ENCODE measurements at regions not wholly inside any gene's neighbourhood (a gene's known extent, or its start where the extent isn't known, plus 50 kb on each side); places are given as distances from the start of the nearest gene placed in this dataset.

DNA sequence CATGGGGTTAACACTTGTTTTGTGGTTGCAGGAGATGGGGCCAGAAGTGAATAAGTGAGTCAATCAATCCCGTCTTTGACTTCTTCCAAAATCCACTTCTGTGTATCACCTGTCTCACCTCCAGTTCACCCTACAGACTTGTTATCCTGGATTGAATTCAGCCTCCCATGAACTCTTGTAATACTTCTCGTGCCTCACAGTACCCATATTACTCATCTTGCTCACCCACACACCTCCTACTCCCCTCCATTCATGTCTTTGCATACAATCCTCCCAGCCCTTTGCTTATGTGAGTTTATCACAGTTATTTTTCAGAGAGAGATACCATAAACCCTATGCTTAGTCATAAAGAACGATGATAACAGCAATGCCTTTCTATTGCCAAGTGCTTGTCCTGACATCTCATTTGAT, 52.9 kb upstream of the PAPPA start:
- DNase-seq, result no peak

DNA sequence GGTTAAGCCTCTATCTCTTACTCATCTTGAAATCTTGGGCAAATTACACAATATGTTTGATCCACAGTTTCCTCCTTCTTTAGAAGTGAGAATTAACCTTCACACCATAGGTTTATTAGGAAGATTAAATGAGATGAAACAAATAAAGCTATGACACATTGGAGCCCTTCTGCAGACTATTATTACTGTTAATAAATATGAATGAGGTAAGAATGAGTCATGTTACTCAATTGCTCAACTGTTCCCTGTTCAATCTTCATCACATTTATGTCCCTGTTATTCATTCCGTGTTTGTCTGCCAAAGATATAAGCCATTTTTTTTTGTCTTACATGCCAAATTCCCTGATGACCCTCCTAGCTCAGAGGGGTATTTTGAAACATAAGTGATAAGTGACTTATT, 52.1 kb upstream of the PAPPA start:
- DNase-seq, result no peak

DNA sequence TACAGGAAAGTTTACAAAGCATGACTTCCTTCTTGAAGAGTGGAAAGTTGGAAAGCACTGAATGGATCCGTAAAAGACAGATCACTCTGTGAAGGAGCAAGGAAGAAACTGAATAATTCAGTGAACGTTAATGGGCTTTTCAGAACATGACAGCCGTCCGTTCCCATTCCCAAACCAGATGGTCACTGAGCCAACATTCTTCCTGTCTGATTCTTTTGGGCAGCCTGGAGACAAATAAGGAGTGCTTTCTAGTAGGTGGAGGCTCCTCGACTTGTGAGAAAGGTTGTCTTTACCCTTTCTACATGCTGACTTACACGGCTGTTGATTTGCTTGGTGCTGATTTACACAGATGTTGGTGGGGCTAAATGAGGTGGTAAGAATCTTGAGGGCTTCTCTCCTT, 51.0 kb upstream of the PAPPA start:
- DNase-seq, result no peak

All from NCI-H2171 (cell line).